HepG2 (cell line): ENCODE measurements at regions not wholly inside any gene's neighbourhood (a gene's known extent, or its start where the extent isn't known, plus 50 kb on each side); places are given as distances from the start of the nearest gene placed in this dataset.

Source experiments
- CBX1 ChIP-seq: IDR thresholded peaks from one replicate; pipeline ENCODE4 v1.6.1; 2016; ENCODE audit warnings: antibody characterized with exemption, low read depth
- ELF3 ChIP-seq: IDR thresholded peaks from 2 replicates; pipeline ENCODE4 v1.6.1; 2016; ENCODE audit warnings: missing genetic modification reagents, missing compliant biosample characterization
- GATA4 ChIP-seq: sonication (generic); IDR thresholded peaks from 2 replicates; pipeline ENCODE4 v1.6.1; 2016; ENCODE audit warnings: antibody characterized with exemption, low read depth, borderline replicate concordance
- GFI1 ChIP-seq: sonication (generic); formaldehyde crosslinking; IDR thresholded peaks from 2 replicates; pipeline ENCODE4 v1.5.0; 2020; ENCODE audit warnings: missing genetic modification reagents, mild to moderate bottlenecking, borderline replicate concordance
- HHEX ChIP-seq: IDR thresholded peaks from 2 replicates; pipeline ENCODE4 v1.6.1; 2016; ENCODE audit warnings: control low read depth
- NR2F1 ChIP-seq, 2 experiments: fragments of 450-650 bp in 1 of 2; formaldehyde crosslinking in 1 of 2; IDR thresholded peaks; 2 replicates each; pipeline versions ENCODE4 v1.5.0 to v1.6.1; 2016 to 2020; ENCODE audit warnings: mild to moderate bottlenecking in 1 of 2, missing compliant biosample characterization in 1 of 2, missing genetic modification reagents in 1 of 2, moderate library complexity in 1 of 2
- ONECUT2 ChIP-seq: sonication (generic); formaldehyde crosslinking; IDR thresholded peaks from 2 replicates; pipeline ENCODE4 v1.4.0; 2020; ENCODE audit warnings: missing genetic modification reagents
- PHF20 ChIP-seq: sonication (generic); formaldehyde crosslinking; IDR thresholded peaks from 2 replicates; pipeline ENCODE4 v1.5.0; 2020; ENCODE audit warnings: mild to moderate bottlenecking, missing genetic modification reagents
- RNF2 ChIP-seq: fragments of 450-650 bp; conservative IDR thresholded peaks from 2 replicates; pipeline ENCODE4 v1.6.1; 2016; ENCODE audit warnings: low read depth
- SMAD1 ChIP-seq: sonication (generic); formaldehyde crosslinking; IDR thresholded peaks from 2 replicates; pipeline ENCODE4 v1.4.0; 2020; ENCODE audit warnings: missing genetic modification reagents, low read depth, mild to moderate bottlenecking, borderline replicate concordance
- SMARCC2 ChIP-seq: fragments of 450-650 bp; IDR thresholded peaks from 2 replicates; pipeline ENCODE4 v1.6.1; 2017; ENCODE audit warnings: antibody characterized with exemption, mild to moderate bottlenecking
- U2AF1 ChIP-seq: fragments of 200-400 bp; formaldehyde crosslinking; optimal IDR thresholded peaks from 2 replicates; pipeline ENCODE3; 2017; ENCODE audit warnings: mild to moderate bottlenecking, low read depth, low read length
- ZMYM4 ChIP-seq: sonication (generic); formaldehyde crosslinking; IDR thresholded peaks from 2 replicates; pipeline ENCODE4 v1.8.1; 2023; ENCODE audit warnings: mild to moderate bottlenecking, missing genetic modification reagents
- ZNF670 ChIP-seq: sonication (generic); formaldehyde crosslinking; IDR thresholded peaks from 2 replicates; pipeline ENCODE4 v1.8.0; 2022; ENCODE audit warnings: mild to moderate bottlenecking, missing genetic modification reagents, borderline replicate concordance
- ZNF766 ChIP-seq: sonication (generic); formaldehyde crosslinking; IDR thresholded peaks from 2 replicates; pipeline ENCODE4 v1.5.0; 2020; ENCODE audit warnings: missing genetic modification reagents, borderline replicate concordance
- ZNF780A ChIP-seq: sonication (generic); formaldehyde crosslinking; IDR thresholded peaks from 2 replicates; pipeline ENCODE4 v1.8.0; 2022; ENCODE audit warnings: mild to moderate bottlenecking, missing genetic modification reagents, moderate library complexity
- TF ChIP-seq, protein P1 (sequence below): sonication (generic); formaldehyde crosslinking; IDR thresholded peaks from 2 replicates; pipeline ENCODE4 v1.4.0; 2020; ENCODE audit warnings: mild to moderate bottlenecking, missing genetic modification reagents
- TF ChIP-seq, protein P2 (sequence below): sonication (generic); formaldehyde crosslinking; IDR thresholded peaks from 2 replicates; pipeline ENCODE4 v1.4.0; 2020; ENCODE audit warnings: missing genetic modification reagents, borderline replicate concordance
- TF ChIP-seq, protein P3 (sequence below): sonication (generic); formaldehyde crosslinking; IDR thresholded peaks from 2 replicates; pipeline ENCODE4 v1.4.0; 2020; ENCODE audit warnings: missing genetic modification reagents, mild to moderate bottlenecking, borderline replicate concordance
- TF ChIP-seq, protein P4 (sequence below): sonication (generic); formaldehyde crosslinking; IDR thresholded peaks from 2 replicates; pipeline ENCODE4 v1.4.0; 2020; ENCODE audit warnings: missing genetic modification reagents, borderline replicate concordance
- TF ChIP-seq, protein P5 (sequence below): IDR thresholded peaks from 2 replicates; pipeline ENCODE4 v1.6.1; 2016; ENCODE audit warnings: control low read depth

DNA sequence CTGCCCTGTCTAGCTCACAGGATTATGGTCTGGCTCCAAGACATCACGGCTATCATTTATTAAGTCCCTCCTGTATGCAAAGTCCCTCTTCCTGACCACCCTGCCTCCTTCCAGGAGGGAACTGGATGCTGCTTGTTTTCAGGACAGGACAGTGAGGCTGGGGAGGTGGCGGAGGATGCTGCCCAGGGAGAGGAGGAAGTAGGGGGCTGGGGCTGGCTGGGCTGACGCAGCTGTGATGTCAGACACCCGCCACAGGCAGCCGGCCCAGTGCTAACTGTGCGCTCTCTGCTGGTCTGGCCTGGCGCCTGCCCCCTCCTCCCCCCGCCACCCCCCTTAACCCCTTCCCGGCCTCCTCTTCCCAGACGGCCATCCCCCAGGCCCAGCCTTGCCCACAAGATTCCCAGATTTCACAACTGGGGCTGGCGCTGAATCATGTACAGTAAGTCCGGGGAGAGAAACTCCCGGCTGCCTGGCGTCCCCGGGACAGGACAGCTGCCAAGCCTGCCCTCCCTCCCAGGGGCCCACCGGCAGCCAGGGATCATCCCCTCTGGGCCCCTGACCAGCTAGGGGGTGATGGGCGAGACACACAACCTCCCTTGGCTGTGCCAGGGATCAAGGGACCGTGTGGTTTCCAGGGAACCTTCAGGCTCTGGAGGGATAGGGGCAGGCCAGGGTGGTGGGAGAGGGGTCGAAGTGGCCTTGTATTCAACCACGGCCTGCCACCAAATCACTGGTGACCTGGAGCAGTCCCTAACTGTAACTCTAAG, 118.1 kb downstream of the CEBPB start (continued):
- TF ChIP-seq PHF20, result no peak
- TF ChIP-seq, protein P1, sequence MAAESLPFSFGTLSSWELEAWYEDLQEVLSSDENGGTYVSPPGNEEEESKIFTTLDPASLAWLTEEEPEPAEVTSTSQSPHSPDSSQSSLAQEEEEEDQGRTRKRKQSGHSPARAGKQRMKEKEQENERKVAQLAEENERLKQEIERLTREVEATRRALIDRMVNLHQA (CRISPR knock-in tag), result 0 out of 2 replicates have a peak, but pooled peaks have one; percentile 54
- peak; percentile 43; the same call in 1 of the 2 replicates for TF ChIP-seq GFI1 (CRISPR knock-in tag)
- TF ChIP-seq, protein P2, sequence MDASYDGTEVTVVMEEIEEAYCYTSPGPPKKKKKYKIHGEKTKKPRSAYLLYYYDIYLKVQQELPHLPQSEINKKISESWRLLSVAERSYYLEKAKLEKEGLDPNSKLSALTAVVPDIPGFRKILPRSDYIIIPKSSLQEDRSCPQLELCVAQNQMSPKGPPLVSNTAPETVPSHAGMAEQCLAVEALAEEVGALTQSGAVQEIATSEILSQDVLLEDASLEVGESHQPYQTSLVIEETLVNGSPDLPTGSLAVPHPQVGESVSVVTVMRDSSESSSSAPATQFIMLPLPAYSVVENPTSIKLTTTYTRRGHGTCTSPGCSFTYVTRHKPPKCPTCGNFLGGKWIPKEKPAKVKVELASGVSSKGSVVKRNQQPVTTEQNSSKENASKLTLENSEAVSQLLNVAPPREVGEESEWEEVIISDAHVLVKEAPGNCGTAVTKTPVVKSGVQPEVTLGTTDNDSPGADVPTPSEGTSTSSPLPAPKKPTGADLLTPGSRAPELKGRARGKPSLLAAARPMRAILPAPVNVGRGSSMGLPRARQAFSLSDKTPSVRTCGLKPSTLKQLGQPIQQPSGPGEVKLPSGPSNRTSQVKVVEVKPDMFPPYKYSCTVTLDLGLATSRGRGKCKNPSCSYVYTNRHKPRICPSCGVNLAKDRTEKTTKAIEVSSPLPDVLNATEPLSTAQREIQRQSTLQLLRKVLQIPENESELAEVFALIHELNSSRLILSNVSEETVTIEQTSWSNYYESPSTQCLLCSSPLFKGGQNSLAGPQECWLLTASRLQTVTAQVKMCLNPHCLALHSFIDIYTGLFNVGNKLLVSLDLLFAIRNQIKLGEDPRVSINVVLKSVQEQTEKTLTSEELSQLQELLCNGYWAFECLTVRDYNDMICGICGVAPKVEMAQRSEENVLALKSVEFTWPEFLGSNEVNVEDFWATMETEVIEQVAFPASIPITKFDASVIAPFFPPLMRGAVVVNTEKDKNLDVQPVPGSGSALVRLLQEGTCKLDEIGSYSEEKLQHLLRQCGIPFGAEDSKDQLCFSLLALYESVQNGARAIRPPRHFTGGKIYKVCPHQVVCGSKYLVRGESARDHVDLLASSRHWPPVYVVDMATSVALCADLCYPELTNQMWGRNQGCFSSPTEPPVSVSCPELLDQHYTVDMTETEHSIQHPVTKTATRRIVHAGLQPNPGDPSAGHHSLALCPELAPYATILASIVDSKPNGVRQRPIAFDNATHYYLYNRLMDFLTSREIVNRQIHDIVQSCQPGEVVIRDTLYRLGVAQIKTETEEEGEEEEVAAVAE (CRISPR knock-in tag), result peak; percentile 70
- peak; percentile 94 for TF ChIP-seq ELF3
- TF ChIP-seq HHEX (CRISPR knock-in tag), result no peak
- peak; percentile 91; the same call in 1 of the 2 replicates for TF ChIP-seq SMAD1 (CRISPR knock-in tag)
- no peak for TF ChIP-seq GATA4
- no peak for TF ChIP-seq U2AF1
- TF ChIP-seq RNF2, result no peak
- TF ChIP-seq, protein P3, sequence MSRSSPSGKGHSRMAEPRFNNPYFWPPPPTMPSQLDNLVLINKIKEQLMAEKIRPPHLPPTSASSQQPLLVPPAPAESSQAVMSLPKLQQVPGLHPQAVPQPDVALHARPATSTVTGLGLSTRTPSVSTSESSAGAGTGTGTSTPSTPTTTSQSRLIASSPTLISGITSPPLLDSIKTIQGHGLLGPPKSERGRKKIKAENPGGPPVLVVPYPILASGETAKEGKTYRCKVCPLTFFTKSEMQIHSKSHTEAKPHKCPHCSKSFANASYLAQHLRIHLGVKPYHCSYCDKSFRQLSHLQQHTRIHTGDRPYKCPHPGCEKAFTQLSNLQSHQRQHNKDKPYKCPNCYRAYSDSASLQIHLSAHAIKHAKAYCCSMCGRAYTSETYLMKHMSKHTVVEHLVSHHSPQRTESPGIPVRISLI (CRISPR knock-in tag), result no peak
- no peak for TF ChIP-seq ZNF766 (CRISPR knock-in tag)
- TF ChIP-seq NR2F1 (CRISPR knock-in tag; IDR thresholded peaks at IDR 0.05), result no peak
- no peak for TF ChIP-seq SMARCC2
- no peak for TF ChIP-seq ZMYM4 (CRISPR knock-in tag)
- TF ChIP-seq ZNF780A, result no peak
- TF ChIP-seq ONECUT2, result no peak
- TF ChIP-seq ZNF670, result 0 out of 2 replicates have a peak, but pooled peaks have one; percentile 45
- TF ChIP-seq, protein P4, sequence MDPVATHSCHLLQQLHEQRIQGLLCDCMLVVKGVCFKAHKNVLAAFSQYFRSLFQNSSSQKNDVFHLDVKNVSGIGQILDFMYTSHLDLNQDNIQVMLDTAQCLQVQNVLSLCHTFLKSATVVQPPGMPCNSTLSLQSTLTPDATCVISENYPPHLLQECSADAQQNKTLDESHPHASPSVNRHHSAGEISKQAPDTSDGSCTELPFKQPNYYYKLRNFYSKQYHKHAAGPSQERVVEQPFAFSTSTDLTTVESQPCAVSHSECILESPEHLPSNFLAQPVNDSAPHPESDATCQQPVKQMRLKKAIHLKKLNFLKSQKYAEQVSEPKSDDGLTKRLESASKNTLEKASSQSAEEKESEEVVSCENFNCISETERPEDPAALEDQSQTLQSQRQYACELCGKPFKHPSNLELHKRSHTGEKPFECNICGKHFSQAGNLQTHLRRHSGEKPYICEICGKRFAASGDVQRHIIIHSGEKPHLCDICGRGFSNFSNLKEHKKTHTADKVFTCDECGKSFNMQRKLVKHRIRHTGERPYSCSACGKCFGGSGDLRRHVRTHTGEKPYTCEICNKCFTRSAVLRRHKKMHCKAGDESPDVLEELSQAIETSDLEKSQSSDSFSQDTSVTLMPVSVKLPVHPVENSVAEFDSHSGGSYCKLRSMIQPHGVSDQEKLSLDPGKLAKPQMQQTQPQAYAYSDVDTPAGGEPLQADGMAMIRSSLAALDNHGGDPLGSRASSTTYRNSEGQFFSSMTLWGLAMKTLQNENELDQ (CRISPR knock-in tag), result no peak
- TF ChIP-seq, protein P5, sequence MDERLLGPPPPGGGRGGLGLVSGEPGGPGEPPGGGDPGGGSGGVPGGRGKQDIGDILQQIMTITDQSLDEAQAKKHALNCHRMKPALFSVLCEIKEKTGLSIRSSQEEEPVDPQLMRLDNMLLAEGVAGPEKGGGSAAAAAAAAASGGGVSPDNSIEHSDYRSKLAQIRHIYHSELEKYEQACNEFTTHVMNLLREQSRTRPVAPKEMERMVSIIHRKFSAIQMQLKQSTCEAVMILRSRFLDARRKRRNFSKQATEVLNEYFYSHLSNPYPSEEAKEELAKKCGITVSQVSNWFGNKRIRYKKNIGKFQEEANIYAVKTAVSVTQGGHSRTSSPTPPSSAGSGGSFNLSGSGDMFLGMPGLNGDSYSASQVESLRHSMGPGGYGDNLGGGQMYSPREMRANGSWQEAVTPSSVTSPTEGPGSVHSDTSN (CRISPR knock-in tag), result 0 out of 2 replicates have a peak, but pooled peaks have one; percentile 47
- TF ChIP-seq CBX1, result peak; percentile 22
